Chondrocyte (in vitro differentiated cells): ENCODE measurements at regions not wholly inside any gene's neighbourhood (a gene's known extent, or its start where the extent isn't known, plus 50 kb on each side); places are given as distances from the start of the nearest gene placed in this dataset.

Experiments used
- DNase-seq: peaks from one replicate; pipeline ENCODE4 v3.0.0; 2021; ENCODE audit warnings: mixed read lengths, low spot score
- H3K27ac Mint-ChIP-seq: one replicate; pipeline ENCODE4 v1.8.0; 2021; ENCODE audit warnings: mild to moderate bottlenecking, moderate library complexity, mixed read lengths; ENCODE audit not compliant: unreplicated experiment
- H3K27me3 Mint-ChIP-seq: 2 replicates; pipeline ENCODE4 v1.8.0; 2021; ENCODE audit warnings: low read depth, mixed read lengths
- H3K36me3 Mint-ChIP-seq: 2 replicates; pipeline ENCODE4 v1.8.0; 2021; ENCODE audit warnings: low read depth, mixed read lengths
- H3K4me1 Mint-ChIP-seq: 2 replicates; pipeline ENCODE4 v1.8.0; 2021; ENCODE audit warnings: low read depth, mild to moderate bottlenecking, mixed read lengths
- H3K4me3 Mint-ChIP-seq: one replicate; pipeline ENCODE4 v1.8.0; 2021; ENCODE audit warnings: mild to moderate bottlenecking, moderate library complexity, mixed read lengths; ENCODE audit not compliant: unreplicated experiment
- H3K9me3 Mint-ChIP-seq: 2 replicates; pipeline ENCODE4 v1.8.0; 2021; ENCODE audit warnings: low read depth, mixed read lengths
- TF ChIP-seq, protein P1 (sequence below): fragments of 200-600 bp; sonication (generic); IDR thresholded peaks from 2 replicates; pipeline ENCODE4 v1.5.0; 2021; ENCODE audit warnings: antibody characterized with exemption, mild to moderate bottlenecking, moderate library complexity

DNA sequence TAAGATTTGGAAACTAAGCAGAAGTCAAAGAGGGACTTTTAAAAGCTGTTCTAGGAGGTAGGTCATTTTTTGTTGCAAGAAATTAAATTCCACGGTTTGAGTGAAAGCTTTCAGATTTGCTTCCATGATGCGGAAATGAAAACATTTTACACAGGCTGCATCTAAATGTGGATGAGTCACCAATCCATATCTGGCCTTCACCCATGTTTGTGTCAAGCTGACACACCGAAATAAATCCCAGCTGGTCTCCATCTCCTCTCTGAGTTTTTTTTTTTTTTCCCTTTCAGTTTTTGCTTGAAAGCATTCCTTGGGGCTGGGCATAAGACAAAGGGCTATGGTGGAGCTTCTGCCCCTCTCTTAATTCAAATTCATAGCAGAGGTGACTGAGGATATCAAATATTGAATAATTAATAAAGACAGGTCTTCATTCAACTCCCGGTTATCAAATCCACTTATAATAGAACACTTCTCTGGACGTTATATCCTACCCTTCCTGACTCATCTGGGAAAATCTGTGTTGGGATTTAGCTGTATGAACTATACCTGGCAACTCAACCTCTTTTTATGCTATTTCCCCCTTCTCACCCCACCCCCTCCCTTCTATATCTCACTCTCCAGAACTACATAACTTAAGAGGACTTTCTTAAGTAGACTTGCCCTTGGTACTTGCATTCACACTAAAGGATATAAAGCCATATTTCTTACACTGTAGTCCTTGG is 558.3 kb upstream of the GCFC2 start:
- peaks cover 8% of the 10 kb centered on the region for H3K4me1 Mint-ChIP-seq
- no peak for DNase-seq
- no peaks in the 10 kb centered on the region for H3K36me3 Mint-ChIP-seq
- H3K27ac Mint-ChIP-seq = no peak overlapping the region
- H3K27me3 Mint-ChIP-seq = no peaks in the 10 kb centered on the region
- no peaks in the 10 kb centered on the region for H3K9me3 Mint-ChIP-seq
- no peak overlapping the region for H3K4me3 Mint-ChIP-seq
- TF ChIP-seq, protein P1, sequence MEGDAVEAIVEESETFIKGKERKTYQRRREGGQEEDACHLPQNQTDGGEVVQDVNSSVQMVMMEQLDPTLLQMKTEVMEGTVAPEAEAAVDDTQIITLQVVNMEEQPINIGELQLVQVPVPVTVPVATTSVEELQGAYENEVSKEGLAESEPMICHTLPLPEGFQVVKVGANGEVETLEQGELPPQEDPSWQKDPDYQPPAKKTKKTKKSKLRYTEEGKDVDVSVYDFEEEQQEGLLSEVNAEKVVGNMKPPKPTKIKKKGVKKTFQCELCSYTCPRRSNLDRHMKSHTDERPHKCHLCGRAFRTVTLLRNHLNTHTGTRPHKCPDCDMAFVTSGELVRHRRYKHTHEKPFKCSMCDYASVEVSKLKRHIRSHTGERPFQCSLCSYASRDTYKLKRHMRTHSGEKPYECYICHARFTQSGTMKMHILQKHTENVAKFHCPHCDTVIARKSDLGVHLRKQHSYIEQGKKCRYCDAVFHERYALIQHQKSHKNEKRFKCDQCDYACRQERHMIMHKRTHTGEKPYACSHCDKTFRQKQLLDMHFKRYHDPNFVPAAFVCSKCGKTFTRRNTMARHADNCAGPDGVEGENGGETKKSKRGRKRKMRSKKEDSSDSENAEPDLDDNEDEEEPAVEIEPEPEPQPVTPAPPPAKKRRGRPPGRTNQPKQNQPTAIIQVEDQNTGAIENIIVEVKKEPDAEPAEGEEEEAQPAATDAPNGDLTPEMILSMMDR = no peak

DNA sequence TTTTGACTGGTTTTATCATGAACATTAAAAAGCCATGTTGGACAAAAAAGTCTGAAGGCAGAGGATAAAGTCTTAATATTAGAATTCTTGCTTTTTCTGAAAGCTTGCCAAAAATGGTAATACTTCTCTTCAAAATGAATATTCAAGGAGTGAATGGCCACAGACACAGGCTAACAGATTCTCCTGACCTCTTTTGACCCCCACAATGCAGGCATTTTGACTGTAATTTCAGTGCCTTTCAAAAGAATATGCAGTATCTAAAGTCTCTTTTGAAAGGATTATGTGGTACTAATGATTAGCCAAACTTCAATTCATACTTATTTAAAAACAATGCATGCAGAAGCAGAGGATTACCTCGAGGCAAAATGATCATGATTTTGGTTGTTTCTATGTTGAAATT is 557.8 kb upstream of the GCFC2 start:
- no peaks in the 10 kb centered on the region for H3K27me3 Mint-ChIP-seq
- DNase-seq = no peak
- no peak overlapping the region for H3K27ac Mint-ChIP-seq
- TF ChIP-seq, protein P1 = no peak
- no peak overlapping the region for H3K4me3 Mint-ChIP-seq
- H3K9me3 Mint-ChIP-seq = no peaks in the 10 kb centered on the region
- peaks cover 8% of the 10 kb centered on the region for H3K4me1 Mint-ChIP-seq
- no peaks in the 10 kb centered on the region for H3K36me3 Mint-ChIP-seq

DNA sequence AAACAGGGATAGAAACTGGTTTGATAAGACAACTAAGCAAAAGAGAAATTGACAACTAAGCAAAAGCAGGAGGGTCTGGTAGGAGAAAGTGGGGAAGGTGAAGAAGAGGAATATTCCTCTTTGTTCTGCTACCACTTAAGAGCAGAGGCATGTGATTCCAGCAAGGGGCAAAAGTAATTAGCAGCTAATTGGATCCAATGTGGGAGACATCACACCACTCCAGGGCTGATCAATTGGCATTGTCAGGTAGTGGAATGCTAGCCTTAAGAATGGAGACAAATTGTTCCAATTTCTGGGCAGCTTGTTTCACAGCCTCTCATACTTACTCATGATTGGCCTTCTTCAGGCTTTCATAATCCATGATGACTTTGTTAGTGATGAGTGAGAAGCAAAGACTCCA is 547.1 kb upstream of the GCFC2 start:
- no peak overlapping the region for H3K27ac Mint-ChIP-seq
- no peaks in the 10 kb centered on the region for H3K4me1 Mint-ChIP-seq
- no peaks in the 10 kb centered on the region for H3K9me3 Mint-ChIP-seq
- TF ChIP-seq, protein P1 = no peak
- no peak overlapping the region for H3K4me3 Mint-ChIP-seq
- H3K36me3 Mint-ChIP-seq = no peaks in the 10 kb centered on the region
- peaks cover 3% of the 10 kb centered on the region for H3K27me3 Mint-ChIP-seq
- no peak for DNase-seq

DNA sequence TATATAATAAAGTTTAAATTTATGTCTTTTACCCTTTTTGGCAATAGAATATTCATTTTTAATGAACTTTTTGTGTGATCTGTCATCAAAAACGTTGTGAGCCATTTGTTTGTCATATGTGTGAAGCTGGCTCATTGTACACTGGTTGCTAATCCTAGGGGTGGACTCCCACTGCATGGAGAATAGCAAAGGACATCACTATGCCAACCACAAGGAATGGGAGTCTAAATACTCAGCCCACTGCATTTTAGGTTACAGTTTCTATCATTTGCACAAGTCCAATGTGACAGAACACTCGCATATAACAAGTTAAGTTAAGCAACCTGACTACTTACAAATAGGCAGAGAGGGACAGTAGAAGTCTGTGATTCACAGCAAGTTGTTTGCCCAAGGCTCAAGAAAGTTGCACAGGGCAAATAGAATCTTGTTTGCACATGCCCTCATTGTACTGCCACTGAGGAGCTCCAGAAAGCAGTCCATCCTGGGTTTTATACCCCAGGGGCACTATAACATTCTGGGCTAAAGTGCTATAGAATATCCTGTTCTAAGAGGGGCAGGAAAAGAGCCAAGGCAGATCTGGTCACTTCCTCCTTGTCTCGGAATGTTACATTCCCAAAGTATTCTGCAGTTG is 545.9 kb upstream of the GCFC2 start:
- H3K4me1 Mint-ChIP-seq = no peaks in the 10 kb centered on the region
- no peak for DNase-seq

DNA sequence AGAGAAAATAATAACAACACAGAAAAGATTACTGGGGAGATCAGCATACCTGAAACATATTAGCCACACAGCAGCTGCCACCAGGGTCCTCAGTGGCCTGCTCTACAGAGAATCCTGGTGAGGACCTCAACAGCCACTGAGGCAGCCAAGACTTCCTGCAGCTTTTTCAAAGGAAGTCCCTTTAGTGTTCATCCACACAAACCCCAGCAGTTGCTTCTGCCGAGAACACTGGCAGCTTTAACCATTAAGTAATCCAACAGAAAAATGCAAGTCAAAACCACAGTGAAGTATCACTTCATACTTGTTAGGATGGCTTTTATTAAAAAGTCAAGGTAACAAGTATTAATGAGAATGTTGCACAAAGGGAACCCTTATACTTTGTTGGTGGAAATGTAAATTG is 542.0 kb upstream of the GCFC2 start:
- TF ChIP-seq, protein P1 = no peak
- no peak for DNase-seq
- Mint-ChIP-seq H3K4me1 (no peaks in the 10 kb centered on the region), H3K9me3 (no peaks in the 10 kb centered on the region), H3K4me3 (no peak overlapping the region), H3K27me3 (peaks cover 1% of the 10 kb centered on the region), H3K36me3 (no peaks in the 10 kb centered on the region), H3K27ac (no peak overlapping the region)

More for the DNA sequence above, 545.9 kb upstream of the GCFC2 start:
- TF ChIP-seq, protein P1 = no peak
- no peak overlapping the region for H3K4me3 Mint-ChIP-seq
- H3K9me3 Mint-ChIP-seq = no peaks in the 10 kb centered on the region
- H3K27ac Mint-ChIP-seq = no peak overlapping the region
- H3K36me3 Mint-ChIP-seq = no peaks in the 10 kb centered on the region
- peaks cover 3% of the 10 kb centered on the region for H3K27me3 Mint-ChIP-seq
